Testis (tissue), 2 donors: ENCODE measurements at regions not wholly inside any gene's neighbourhood (a gene's known extent, or its start where the extent isn't known, plus 50 kb on each side); places are given as distances from the start of the nearest gene placed in this dataset.

ENCODE experiments used
- DNase-seq: peaks from one replicate; pipeline ENCODE4 v3.0.0-alpha.2; 2019
- H3K27ac ChIP-seq, 2 donors: fragments of 200-600 bp; sonication (generic); one replicate each; pipeline ENCODE4 v1.5.1; 2019
- H3K27me3 ChIP-seq: fragments of 200-600 bp; sonication (generic); one replicate; pipeline ENCODE4 v1.5.1; 2019
- H3K36me3 ChIP-seq: fragments of 200-600 bp; sonication (generic); one replicate; pipeline ENCODE4 v1.5.1; 2017; ENCODE audit warnings: low read depth; ENCODE audit errors: missing control alignments
- H3K4me1 ChIP-seq: fragments of 200-600 bp; sonication (generic); one replicate; pipeline ENCODE4 v1.5.1; 2019
- H3K4me3 ChIP-seq, 2 donors: fragments of 200-600 bp; sonication (generic); one replicate each; pipeline ENCODE4 v1.5.1; 2017 to 2019
- H3K9me3 ChIP-seq: fragments of 200-600 bp; sonication (generic); one replicate; pipeline ENCODE4 v1.5.1; 2017
- CTCF ChIP-seq, 3 experiments: fragments of 450-650 bp in 2 of 3; fragments of 200-600 bp in 1 of 3; sonication (generic) in 1 of 3; IDR thresholded peaks; one replicate each; pipeline ENCODE4 v1.5.1; 2016 to 2019; ENCODE audit warnings: antibody characterized with exemption in 3 of 3, mild to moderate bottlenecking in 2 of 3, moderate library complexity in 1 of 3
- POLR2A ChIP-seq: fragments of 450-650 bp; IDR thresholded peaks from one replicate; pipeline ENCODE4 v1.6.1; 2017; ENCODE audit warnings: antibody characterized with exemption, mild to moderate bottlenecking, moderate library complexity
- WGBS, 2 donors: methylation state at CpG; one replicate each; pipeline ENCODE4 v1.1.5; 2018; 5-methylcytosine and 5-hydroxymethylcytosine counted together
- intact Hi-C: fragments of 100-400 bp; cut with DNase I; formaldehyde crosslinking; loops from one replicate; pipeline ENCODE4 v1.15.1; 2023; ENCODE audit warnings: low total_unique reads

GRCh38 chr20:57809661-57810172, 99.9 kb upstream of the PMEPA1 start:
- Histone ChIP-seq H3K4me3 (no peak overlapping the region), H3K36me3 (no peaks in the 10 kb centered on the region), H3K4me1 (no peaks in the 10 kb centered on the region), H3K27ac (no peak overlapping the region), H3K27me3 (no peaks in the 10 kb centered on the region), H3K9me3 (no peaks in the 10 kb centered on the region)
- 89 to 91% methylated on average over 13 to 14 of the region's 14 CpGs for WGBS, 2 donors
- TF ChIP-seq POLR2A (no peak), CTCF (IDR thresholded peaks at IDR 0.05) (no peak)
- intact Hi-C loops, result no loop called here
- DNase-seq, result no peak

GRCh38 chr20:57809149-57809548, 99.3 kb upstream of the PMEPA1 start:
- 96 to 97% methylated on average over 5 of the region's 5 CpGs for WGBS, 2 donors
- no peaks in the 10 kb centered on the region for H3K36me3 ChIP-seq
- no peaks in the 10 kb centered on the region for H3K27me3 ChIP-seq
- H3K4me1 ChIP-seq, result no peaks in the 10 kb centered on the region
- no peak for DNase-seq
- intact Hi-C loops, result no loop called here
- TF ChIP-seq POLR2A (no peak), CTCF (IDR thresholded peaks at IDR 0.05) (no peak)
- no peaks in the 10 kb centered on the region for H3K9me3 ChIP-seq
- no peak overlapping the region for H3K4me3 ChIP-seq
- no peak overlapping the region for H3K27ac ChIP-seq

- TF ChIP-seq POLR2A, result no peak
- no peak for TF ChIP-seq CTCF (IDR thresholded peaks at IDR 0.05)
- Histone ChIP-seq H3K4me3 (no peak overlapping the region), H3K36me3 (no peaks in the 10 kb centered on the region), H3K27ac (no peak overlapping the region), H3K9me3 (no peaks in the 10 kb centered on the region), H3K27me3 (no peaks in the 10 kb centered on the region), H3K4me1 (no peaks in the 10 kb centered on the region)
- intact Hi-C loops, result no loop called here
- WGBS, 2 donors, result 94 to 99% methylated on average over 8 to 9 of the region's 9 CpGs
- DNase-seq, result no peak
These were observed 98.7 kb upstream of the PMEPA1 start for GRCh38 chr20:57808264-57809070.

- no peak for TF ChIP-seq CTCF (IDR thresholded peaks at IDR 0.05)
- no peak for TF ChIP-seq POLR2A
- H3K9me3 ChIP-seq, result no peaks in the 10 kb centered on the region
- no peaks in the 10 kb centered on the region for H3K4me1 ChIP-seq
- H3K36me3 ChIP-seq, result no peaks in the 10 kb centered on the region
- WGBS, 2 donors, result 93 to 94% methylated on average over 10 to 11 of the region's 11 CpGs
- no peak for DNase-seq
- H3K27me3 ChIP-seq, result no peaks in the 10 kb centered on the region
- intact Hi-C loops, result no loop called here
- no peak overlapping the region for H3K27ac ChIP-seq
- H3K4me3 ChIP-seq, result no peak overlapping the region
These were observed 97.8 kb upstream of the PMEPA1 start for GRCh38 chr20:57807401-57808263.
